IMR-90 (cell line): ENCODE measurements at regions not wholly inside any gene's neighbourhood (a gene's known extent, or its start where the extent isn't known, plus 50 kb on each side); places are given as distances from the start of the nearest gene placed in this dataset.

Experiments
- POLR2A ChIP-seq: IDR thresholded peaks from 2 replicates; pipeline ENCODE4 v1.6.1; 2012; ENCODE audit warnings: mild to moderate bottlenecking, low read depth, low read length
- RFX5 ChIP-seq: IDR thresholded peaks from 2 replicates; pipeline ENCODE4 v1.8.0; 2012; ENCODE audit warnings: low read depth, mild to moderate bottlenecking, low read length, moderate library complexity
- SMC3 ChIP-seq: fragments of 150-350 bp; IDR thresholded peaks from 2 replicates; pipeline ENCODE4 v1.6.1; 2016; ENCODE audit warnings: low read depth, mild to moderate bottlenecking, antibody characterized with exemption, low read length, moderate library complexity
- TF ChIP-seq, protein P1 (sequence below): conservative IDR thresholded peaks from 2 replicates; pipeline ENCODE4 v1.5.1; 2012; ENCODE audit warnings: mild to moderate bottlenecking, low read depth, low read length, improper control_type of control experiment

DNA sequence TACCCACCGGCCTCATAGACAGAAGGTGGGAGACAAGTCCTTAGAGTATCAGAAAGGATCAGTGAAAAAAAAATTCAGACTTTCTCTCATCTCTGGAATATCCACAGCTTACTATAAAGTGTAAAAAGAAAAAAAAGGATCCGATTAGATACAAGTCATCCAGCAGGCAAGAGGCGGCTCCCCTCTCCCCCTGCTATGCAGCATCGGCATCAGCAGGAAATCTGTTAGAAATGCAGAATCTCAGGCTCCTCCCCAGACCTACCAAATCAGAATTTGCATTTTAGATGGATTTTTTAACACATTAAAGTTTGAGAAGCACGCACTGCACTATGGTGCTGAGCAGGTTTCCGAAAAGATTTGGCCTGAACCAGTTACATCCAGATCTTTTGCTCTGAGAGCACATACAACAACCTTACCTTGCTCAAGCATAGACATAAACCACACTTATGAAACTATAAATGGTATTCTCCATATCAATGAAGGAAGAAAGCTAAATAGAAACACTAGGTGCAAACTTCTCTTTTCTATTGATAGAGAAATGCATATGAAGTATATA is 117.0 kb upstream of the POU3F2 start:
- TF ChIP-seq SMC3 = no peak
- TF ChIP-seq, protein P1, sequence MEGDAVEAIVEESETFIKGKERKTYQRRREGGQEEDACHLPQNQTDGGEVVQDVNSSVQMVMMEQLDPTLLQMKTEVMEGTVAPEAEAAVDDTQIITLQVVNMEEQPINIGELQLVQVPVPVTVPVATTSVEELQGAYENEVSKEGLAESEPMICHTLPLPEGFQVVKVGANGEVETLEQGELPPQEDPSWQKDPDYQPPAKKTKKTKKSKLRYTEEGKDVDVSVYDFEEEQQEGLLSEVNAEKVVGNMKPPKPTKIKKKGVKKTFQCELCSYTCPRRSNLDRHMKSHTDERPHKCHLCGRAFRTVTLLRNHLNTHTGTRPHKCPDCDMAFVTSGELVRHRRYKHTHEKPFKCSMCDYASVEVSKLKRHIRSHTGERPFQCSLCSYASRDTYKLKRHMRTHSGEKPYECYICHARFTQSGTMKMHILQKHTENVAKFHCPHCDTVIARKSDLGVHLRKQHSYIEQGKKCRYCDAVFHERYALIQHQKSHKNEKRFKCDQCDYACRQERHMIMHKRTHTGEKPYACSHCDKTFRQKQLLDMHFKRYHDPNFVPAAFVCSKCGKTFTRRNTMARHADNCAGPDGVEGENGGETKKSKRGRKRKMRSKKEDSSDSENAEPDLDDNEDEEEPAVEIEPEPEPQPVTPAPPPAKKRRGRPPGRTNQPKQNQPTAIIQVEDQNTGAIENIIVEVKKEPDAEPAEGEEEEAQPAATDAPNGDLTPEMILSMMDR = no peak
- TF ChIP-seq RFX5 = no peak
- no peak for TF ChIP-seq POLR2A
